Smooth muscle cell (in vitro differentiated cells): ENCODE measurements at regions not wholly inside any gene's neighbourhood (a gene's known extent, or its start where the extent isn't known, plus 50 kb on each side); places are given as distances from the start of the nearest gene placed in this dataset.
A peak's percentile ranks its signal among the peaks of the same experiment; 100 is the strongest.

Source experiments
- DNase-seq: peaks from one replicate; lab custom pipeline; 2025; ENCODE audit not compliant: unreplicated experiment; lab: John Stamatoyannopoulos, UW
- H2AFZ ChIP-seq: fragments of 200-600 bp; sonication (generic); 2 replicates; pipeline ENCODE4 v1.6.0; 2016; ENCODE audit warnings: antibody characterized with exemption, low read depth, mild to moderate bottlenecking
- H3F3A ChIP-seq: fragments of 200-600 bp; sonication (generic); 2 replicates; pipeline ENCODE4 v1.6.0; 2017; ENCODE audit warnings: antibody characterized with exemption, low read depth
- H3K27ac ChIP-seq: fragments of 200-600 bp; sonication (generic); 2 replicates; pipeline ENCODE4 v1.5.1; 2016; ENCODE audit warnings: low read depth, mild to moderate bottlenecking
- H3K27me3 ChIP-seq: fragments of 200-600 bp; sonication (generic); 2 replicates; pipeline ENCODE4 v1.6.1; 2016; ENCODE audit warnings: low read depth, mild to moderate bottlenecking
- H3K36me3 ChIP-seq: fragments of 200-600 bp; sonication (generic); 2 replicates; pipeline ENCODE4 v1.5.1; 2016; ENCODE audit warnings: low read depth
- H3K4me1 ChIP-seq: fragments of 200-600 bp; sonication (generic); 2 replicates; pipeline ENCODE4 v1.5.1; 2016; ENCODE audit warnings: low read depth
- H3K4me2 ChIP-seq: fragments of 200-600 bp; sonication (generic); 2 replicates; pipeline ENCODE4 v1.6.0; 2016; ENCODE audit warnings: mild to moderate bottlenecking
- H3K4me3 ChIP-seq: fragments of 200-600 bp; sonication (generic); 2 replicates; pipeline ENCODE4 v1.5.1; 2016; ENCODE audit warnings: mild to moderate bottlenecking
- H3K79me2 ChIP-seq: fragments of 200-600 bp; sonication (generic); 2 replicates; pipeline ENCODE4 v1.6.0; 2016; ENCODE audit warnings: low read depth, mild to moderate bottlenecking
- H3K9ac ChIP-seq: fragments of 200-600 bp; sonication (generic); 2 replicates; pipeline ENCODE4 v1.6.0; 2016; ENCODE audit warnings: low read depth
- H3K9me3 ChIP-seq: fragments of 200-600 bp; sonication (generic); replicated peaks from 2 replicates; pipeline ENCODE4 v1.5.1; 2016; ENCODE audit warnings: low read depth
- H4K20me1 ChIP-seq: fragments of 200-600 bp; sonication (generic); 2 replicates; pipeline ENCODE4 v1.6.0; 2016; ENCODE audit warnings: low read depth
- CTCF ChIP-seq: fragments of 200-600 bp; sonication (generic); IDR thresholded peaks from 2 replicates; pipeline ENCODE4 v1.5.1; 2017; ENCODE audit warnings: borderline replicate concordance, mild to moderate bottlenecking, antibody characterized with exemption; ENCODE audit not compliant: insufficient read depth, poor library complexity, severe bottlenecking
- WGBS: methylation state at CpG from one replicate; pipeline ENCODE4 v1.1.7; 2016; ENCODE audit warnings: low lambda C conversion rate; 5-methylcytosine and 5-hydroxymethylcytosine counted together

- H3F3A ChIP-seq: no peaks in the 10 kb centered on the region
- H3K4me2 ChIP-seq: no peak overlapping the region
- H3K4me3 ChIP-seq: no peak overlapping the region
- H3K9ac ChIP-seq: no peak overlapping the region
- H3K9me3 ChIP-seq: no peaks in the 10 kb centered on the region
- no peak overlapping the region for H3K27ac ChIP-seq
- H4K20me1 ChIP-seq: no peaks in the 10 kb centered on the region
- no peaks in the 10 kb centered on the region for H3K27me3 ChIP-seq
- no peaks in the 10 kb centered on the region for H3K79me2 ChIP-seq
- no peaks in the 10 kb centered on the region for H3K4me1 ChIP-seq
- no peak overlapping the region for H2AFZ ChIP-seq
- no peaks in the 10 kb centered on the region for H3K36me3 ChIP-seq
- WGBS: 23% methylated on average over 3 of the region's 3 CpGs
- DNase-seq: no peak
- peak; percentile 38 for TF ChIP-seq CTCF
These were observed 55.9 kb upstream of the PLCL2 start for GRCh38 chr3:16828815-16829214.

GRCh38 chr3:16831846-16832245 lies 52.9 kb upstream of the PLCL2 start:
- Histone ChIP-seq H3K9ac (no peak overlapping the region), H3F3A (no peaks in the 10 kb centered on the region), H4K20me1 (no peaks in the 10 kb centered on the region), H3K4me1 (no peaks in the 10 kb centered on the region), H3K4me2 (no peak overlapping the region), H3K4me3 (no peak overlapping the region), H3K36me3 (no peaks in the 10 kb centered on the region), H3K9me3 (no peaks in the 10 kb centered on the region), H3K27me3 (no peaks in the 10 kb centered on the region), H3K27ac (no peak overlapping the region), H2AFZ (no peak overlapping the region), H3K79me2 (no peaks in the 10 kb centered on the region)
- 91% methylated on average over 4 of the region's 4 CpGs for WGBS
- no peak for TF ChIP-seq CTCF
- DNase-seq: no peak

- 88% methylated on average over 4 of the region's 4 CpGs for WGBS
- Histone ChIP-seq H3K27ac (no peak overlapping the region), H3K36me3 (no peaks in the 10 kb centered on the region), H2AFZ (no peak overlapping the region), H3K9me3 (no peaks in the 10 kb centered on the region), H3K79me2 (no peaks in the 10 kb centered on the region), H3K4me2 (no peak overlapping the region), H3K9ac (no peak overlapping the region), H3K4me3 (no peak overlapping the region), H3K27me3 (no peaks in the 10 kb centered on the region), H3K4me1 (peaks cover 8% of the 10 kb centered on the region), H3F3A (no peaks in the 10 kb centered on the region), H4K20me1 (no peaks in the 10 kb centered on the region)
- TF ChIP-seq CTCF: no peak
- DNase-seq: no peak
These were observed 50.5 kb upstream of the PLCL2 start for GRCh38 chr3:16834214-16834613.

GRCh38 chr3:16834753-16835152 lies 50.0 kb upstream of the PLCL2 start:
- no peak for TF ChIP-seq CTCF
- no peak for DNase-seq
- no peak overlapping the region for H3K27ac ChIP-seq
- H3K4me3 ChIP-seq: no peak overlapping the region
- no peaks in the 10 kb centered on the region for H3K9me3 ChIP-seq
- H3K4me2 ChIP-seq: no peak overlapping the region
- WGBS: 91% methylated on average over 2 of the region's 2 CpGs
- no peaks in the 10 kb centered on the region for H4K20me1 ChIP-seq
- no peaks in the 10 kb centered on the region for H3F3A ChIP-seq
- H3K27me3 ChIP-seq: no peaks in the 10 kb centered on the region
- no peaks in the 10 kb centered on the region for H3K36me3 ChIP-seq
- no peak overlapping the region for H2AFZ ChIP-seq
- H3K9ac ChIP-seq: no peak overlapping the region
- no peaks in the 10 kb centered on the region for H3K79me2 ChIP-seq
- peaks cover 8% of the 10 kb centered on the region for H3K4me1 ChIP-seq
